ENCODE measurements at regions not wholly inside any gene's neighbourhood (a gene's known extent, or its start where the extent isn't known, plus 50 kb on each side); places are given as distances from the start of the nearest gene placed in this dataset.

DNA sequence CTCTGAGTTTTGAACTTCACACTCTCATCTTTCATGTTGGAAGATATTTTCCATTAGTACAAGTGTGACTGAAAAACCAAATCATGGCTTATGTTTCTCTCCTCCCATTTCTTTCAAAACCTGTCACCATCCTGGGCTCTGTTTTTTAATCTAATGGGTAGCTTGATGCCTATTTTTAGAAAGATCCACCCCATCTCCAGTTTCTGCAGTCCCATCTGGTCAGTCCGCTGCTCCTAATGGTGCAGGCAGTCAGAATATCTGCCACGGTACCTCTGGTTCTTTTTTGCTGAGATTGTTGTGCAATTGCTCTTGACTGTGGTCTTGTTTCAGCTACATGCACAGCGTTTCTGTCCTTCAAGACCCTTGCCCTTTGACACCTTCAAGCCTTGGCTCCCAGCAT, 240.9 kb upstream of the CADM2 start:
- WGBS, 2 experiments (ENCODE audit: extremely low coverage in 1 of 2, insufficient coverage in 1 of 2, insufficient read length in 1 of 2, insufficient replicate concordance in 2 of 2, low coverage in 1 of 2, low lambda C conversion rate in 2 of 2, missing lambda C conversion rate in 1 of 2), result 87% methylated on average over 3 of the region's 3 CpGs; no CpG with 5 or more reads in 1 of the 2 experiments
- no peak overlapping the region for H4K91ac ChIP-seq (replicated peaks; ENCODE audit: insufficient read length, low read length)
- no peaks in the 10 kb centered on the region for H3K27me3 ChIP-seq (replicated peaks in 1 of 4; ENCODE audit: control insufficient read depth in 3 of 4, extremely low read depth in 1 of 4, insufficient read depth in 3 of 4, low read length in 3 of 4)
- no peaks in the 10 kb centered on the region for H3K79me1 ChIP-seq (ENCODE audit: low read depth, low read length)
- no peaks in the 10 kb centered on the region for H3K23me2 ChIP-seq (ENCODE audit: low read depth, low read length)
- no peaks in the 10 kb centered on the region for H3K4me1 ChIP-seq (replicated peaks in 1 of 4; ENCODE audit: control insufficient read depth in 3 of 4, insufficient read depth in 4 of 4, low read length in 3 of 4)
- POLR2A ChIA-PET (ENCODE audit: partially characterized antibody), result no interaction called here
- CTCF ChIA-PET (ENCODE audit: partially characterized antibody), result no interaction called here
- no peaks in the 10 kb centered on the region for H3K9me3 ChIP-seq (ENCODE audit: insufficient read depth in 2 of 2, low read depth in 1 of 2, low read length in 1 of 2)
- H3K23ac ChIP-seq (ENCODE audit: insufficient read length), result no peak overlapping the region
- no peak for DNase-seq (ENCODE audit: low read depth in 1 of 2, low spot score in 2 of 2)
- no peaks in the 10 kb centered on the region for H3K36me3 ChIP-seq (ENCODE audit: control insufficient read depth in 2 of 4, insufficient read depth in 4 of 4, low read length in 3 of 4)
- peak overlapping the region; percentile 84; the same call in 1 of the 2 replicates for H2AFZ ChIP-seq (ENCODE audit: low read length)
- no peak overlapping the region for H3K4me2 ChIP-seq (ENCODE audit: insufficient read depth in 1 of 2, low read depth in 2 of 2, low read length in 2 of 2)
- H3K14ac ChIP-seq (ENCODE audit: insufficient read length), result no peak overlapping the region
- H3K4me3 ChIP-seq (ENCODE audit: extremely low read depth in 1 of 4, insufficient read depth in 2 of 4, low read depth in 3 of 4, low read length in 4 of 4), result no peak overlapping the region
- no peaks in the 10 kb centered on the region for H3K79me2 ChIP-seq (ENCODE audit: control insufficient read depth in 1 of 2, insufficient read depth in 2 of 2, low read length in 2 of 2)
- no peak overlapping the region for H2BK120ac ChIP-seq (replicated peaks; ENCODE audit: low read depth, low read length)
- no peak overlapping the region for H2BK5ac ChIP-seq (ENCODE audit: low read depth, low read length)
- H3K56ac ChIP-seq (replicated peaks; ENCODE audit: insufficient read length, low read depth, low read length), result no peak overlapping the region
- FAIRE-seq, result no peak
- no peak overlapping the region for H2BK12ac ChIP-seq (ENCODE audit: low read depth, low read length)
- H3K9ac ChIP-seq (replicated peaks in 1 of 4; ENCODE audit: extremely low read depth in 1 of 4, low read depth in 3 of 4, low read length in 3 of 4), result no peak overlapping the region
- H4K20me1 ChIP-seq (replicated peaks in 1 of 2; ENCODE audit: control insufficient read depth in 1 of 2, insufficient read depth in 2 of 2, low read length in 2 of 2), result no peaks in the 10 kb centered on the region
- no peak overlapping the region for H4K8ac ChIP-seq (ENCODE audit: extremely low read depth, insufficient read depth, low read length)
- H4K5ac ChIP-seq (ENCODE audit: insufficient read length, low read depth, low read length), result no peak overlapping the region
- no peak overlapping the region for H3K4ac ChIP-seq (replicated peaks; ENCODE audit: insufficient read length, low read depth, low read length)
- H3K18ac ChIP-seq (ENCODE audit: extremely low read depth, low read length), result no peak overlapping the region
- no peak overlapping the region for H2BK15ac ChIP-seq (ENCODE audit: low read length)
- H3K27ac ChIP-seq (ENCODE audit: low read depth, low read length), result no peak overlapping the region
- H2AK5ac ChIP-seq (ENCODE audit: low read depth, low read length), result no peak overlapping the region
- no peak overlapping the region for H2BK20ac ChIP-seq (ENCODE audit: low read length)
- TF ChIP-seq, protein P1, sequence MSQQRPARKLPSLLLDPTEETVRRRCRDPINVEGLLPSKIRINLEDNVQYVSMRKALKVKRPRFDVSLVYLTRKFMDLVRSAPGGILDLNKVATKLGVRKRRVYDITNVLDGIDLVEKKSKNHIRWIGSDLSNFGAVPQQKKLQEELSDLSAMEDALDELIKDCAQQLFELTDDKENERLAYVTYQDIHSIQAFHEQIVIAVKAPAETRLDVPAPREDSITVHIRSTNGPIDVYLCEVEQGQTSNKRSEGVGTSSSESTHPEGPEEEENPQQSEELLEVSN (IDR thresholded peaks at IDR 0.05), result no peak
